ENCODE measurements at regions not wholly inside any gene's neighbourhood (a gene's known extent, or its start where the extent isn't known, plus 50 kb on each side); places are given as distances from the start of the nearest gene placed in this dataset.

- TF ChIP-seq RAD21 (IDR thresholded peaks at IDR 0.05 in 1 of 2, conservative IDR thresholded peaks at IDR 0.05 in 1 of 2; ENCODE audit: low read depth in 2 of 2, low read length in 2 of 2) (no peak), GABPA (IDR thresholded peaks at IDR 0.05; ENCODE audit: borderline replicate concordance, insufficient read depth, low read length) (no peak), POLR2A (IDR thresholded peaks at IDR 0.05; ENCODE audit: control extremely low read depth in 1 of 2, low read depth in 2 of 2, low read length in 2 of 2) (no peak), CTCF (IDR thresholded peaks at IDR 0.05; ENCODE audit: control extremely low read depth in 1 of 3, insufficient read depth in 1 of 3, low read depth in 1 of 3, low read length in 3 of 3) (no peak), CEBPB (IDR thresholded peaks at IDR 0.05; ENCODE audit: low read depth, low read length) (no peak), TCF12 (IDR thresholded peaks at IDR 0.05; ENCODE audit: low read depth, low read length) (no peak), USF2 (IDR thresholded peaks at IDR 0.05; ENCODE audit: low read length) (no peak), EP300 (IDR thresholded peaks at IDR 0.05; ENCODE audit: borderline replicate concordance in 1 of 2, low read depth in 2 of 2, low read length in 2 of 2) (no peak), KDM1A (IDR thresholded peaks at IDR 0.05; ENCODE audit: borderline replicate concordance, low read length) (no peak), TEAD4 (IDR thresholded peaks at IDR 0.05; ENCODE audit: low read depth, low read length) (no peak), EZH2 (IDR thresholded peaks at IDR 0.05; ENCODE audit: low read depth, low read length, severe bottlenecking) (no peak), E2F6 (IDR thresholded peaks at IDR 0.05) (no peak)
Observed at GRCh38 chr3:89571298-89571697, 463.9 kb downstream of the EPHA3 start.

Measured in H1 (cell line).